Activated CD4-positive, alpha-beta T cell treated with anti-CD3 and anti-CD28 coated beads for 48 hours (primary cell): ENCODE measurements at regions not wholly inside any gene's neighbourhood (a gene's known extent, or its start where the extent isn't known, plus 50 kb on each side); places are given as distances from the start of the nearest gene placed in this dataset.
"Not testable (repeated sequence)": the region's sequence is repeated elsewhere in the genome, so short reads cannot be mapped to it uniquely, and the experiment has no call there.

Source experiments
- DNase-seq: peaks from one replicate; pipeline ENCODE4 v3.0.0-alpha.2; 2020

GRCh38 chr5:18607570-18607969, 973.3 kb downstream of the TAF11L14 start:
- no peak for DNase-seq

DNA sequence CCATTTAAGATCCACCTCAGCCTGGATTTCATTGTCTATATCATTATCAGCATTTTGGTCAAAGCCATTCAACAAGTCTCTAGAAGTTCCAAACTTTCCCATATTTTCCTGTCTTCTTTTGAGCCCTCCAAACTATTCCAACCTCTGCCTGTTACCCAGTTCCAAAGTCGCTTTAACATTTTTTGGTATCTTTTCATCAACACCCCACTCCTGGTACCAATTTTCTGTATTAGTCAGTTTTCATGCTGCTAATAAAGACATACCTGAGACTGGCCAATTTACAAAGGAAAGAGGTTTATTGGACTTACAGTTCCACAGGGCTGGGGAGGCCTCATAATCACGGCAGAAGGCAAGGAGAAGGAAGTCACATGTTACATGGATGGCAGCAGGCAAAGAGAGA, 982.9 kb downstream of the TAF11L14 start:
- not testable (repeated sequence) for DNase-seq

GRCh38 chr5:18630458-18631045, 996.3 kb downstream of the TAF11L14 start:
- no peak for DNase-seq

GRCh38 chr5:18652404-18653215, 1018.4 kb downstream of the TAF11L14 start:
- no peak for DNase-seq

DNA sequence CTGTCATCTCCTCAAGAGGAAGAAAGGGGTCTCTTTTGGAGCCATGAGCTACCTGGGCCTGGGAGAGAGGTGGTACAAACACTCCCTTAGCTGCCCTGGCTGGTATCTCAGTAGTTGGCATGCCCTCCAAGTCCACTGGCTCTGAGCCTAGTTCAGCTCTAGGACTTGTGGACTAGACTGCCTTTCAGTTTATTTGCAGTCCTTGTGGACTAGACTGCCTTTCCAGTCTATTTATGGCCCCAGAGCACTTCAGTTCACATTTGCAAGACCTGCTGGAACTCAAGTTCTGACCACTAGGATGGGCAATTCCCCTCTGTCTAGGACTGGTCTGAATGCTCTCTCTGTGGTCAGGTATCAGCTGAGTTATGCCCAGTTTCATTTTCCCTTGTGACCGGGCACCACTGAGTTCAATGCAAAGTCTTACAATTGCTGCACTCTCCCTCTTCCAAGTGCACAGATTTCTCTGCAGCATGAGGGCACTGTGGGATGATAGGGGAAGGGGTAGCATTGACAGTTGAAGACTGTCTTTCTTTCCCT, 1019.0 kb downstream of the TAF11L14 start:
- no peak for DNase-seq

- DNase-seq: no peak
Observed at GRCh38 chr5:18660511-18660910, 1026.3 kb downstream of the TAF11L14 start.

GRCh38 chr5:18662231-18662630, 1028.0 kb downstream of the TAF11L14 start:
- no peak for DNase-seq

- not testable (repeated sequence) for DNase-seq
Observed at GRCh38 chr5:18674212-18674611, 1040.0 kb downstream of the TAF11L14 start.

GRCh38 chr5:18675041-18675440, 1040.8 kb downstream of the TAF11L14 start:
- DNase-seq: no peak

DNA sequence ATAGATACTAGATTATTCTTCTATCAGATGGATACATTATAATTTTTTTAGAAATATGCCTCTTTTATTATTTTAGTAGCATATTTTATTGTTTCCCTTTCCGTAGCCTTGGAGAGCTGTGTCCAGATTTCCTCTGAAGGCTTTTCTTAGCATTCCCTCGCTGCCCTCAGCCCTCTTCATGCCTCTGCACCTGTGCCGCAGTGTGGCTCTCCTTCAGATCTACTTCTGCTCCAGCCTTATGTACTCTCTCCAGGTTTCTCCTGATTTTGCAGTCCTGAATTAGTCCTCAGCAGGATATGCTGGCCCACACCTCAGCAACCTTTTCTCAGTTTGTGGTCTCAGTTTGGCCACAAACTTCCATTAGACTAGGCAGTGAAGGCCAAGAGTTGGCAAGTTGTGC, 1052.0 kb downstream of the TAF11L14 start:
- DNase-seq: no peak

GRCh38 chr5:18687429-18687828, 1053.2 kb downstream of the TAF11L14 start:
- no peak for DNase-seq

DNA sequence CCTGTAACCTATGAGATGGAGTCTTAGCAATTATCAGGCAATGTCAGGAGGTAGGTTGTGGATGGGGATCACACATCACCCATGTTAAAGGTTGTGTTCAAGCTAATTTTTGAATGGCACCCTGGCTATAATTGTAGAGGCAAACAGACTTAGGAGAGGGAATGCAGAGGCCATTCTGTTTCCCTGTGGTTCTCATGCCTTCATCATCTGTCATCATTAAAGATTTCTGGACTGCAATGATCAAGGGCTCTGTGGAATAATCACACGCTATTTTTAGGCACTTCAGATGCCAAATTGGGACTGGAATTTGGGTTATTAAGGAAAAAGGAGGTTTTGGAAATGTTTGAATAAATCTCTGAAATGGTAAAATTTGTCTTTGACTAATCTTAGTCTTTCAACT, 1065.4 kb downstream of the TAF11L14 start:
- DNase-seq: no peak

GRCh38 chr5:18702821-18703220, 1068.6 kb downstream of the TAF11L14 start:
- DNase-seq: no peak

- no peak for DNase-seq
Observed at GRCh38 chr5:18712936-18713485, 1078.8 kb downstream of the TAF11L14 start.

GRCh38 chr5:18720002-18720401, 1085.7 kb downstream of the TAF11L14 start:
- no peak for DNase-seq

- DNase-seq: no peak
Observed at GRCh38 chr5:18732556-18733479, 1098.6 kb downstream of the TAF11L14 start.

DNA sequence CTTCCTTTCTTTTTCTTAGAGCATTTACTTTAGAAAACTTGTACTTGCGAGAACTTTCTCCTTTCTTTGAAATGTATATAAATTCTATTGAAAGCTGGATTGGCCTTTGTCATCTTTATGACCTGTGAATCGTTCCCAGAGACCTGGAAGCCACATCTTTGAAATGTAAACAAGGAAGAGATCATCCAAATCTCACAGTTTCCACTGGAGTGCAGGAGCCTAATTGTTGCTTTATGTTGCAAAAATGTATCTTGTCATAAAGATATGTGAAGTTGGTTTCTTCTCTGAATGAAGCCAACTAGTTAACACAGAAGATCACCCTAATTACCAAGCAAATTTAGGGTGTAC, 1101.8 kb downstream of the TAF11L14 start:
- DNase-seq: no peak

- not testable (repeated sequence) for DNase-seq
Observed at GRCh38 chr5:18736736-18737135, 1102.5 kb downstream of the TAF11L14 start.

DNA sequence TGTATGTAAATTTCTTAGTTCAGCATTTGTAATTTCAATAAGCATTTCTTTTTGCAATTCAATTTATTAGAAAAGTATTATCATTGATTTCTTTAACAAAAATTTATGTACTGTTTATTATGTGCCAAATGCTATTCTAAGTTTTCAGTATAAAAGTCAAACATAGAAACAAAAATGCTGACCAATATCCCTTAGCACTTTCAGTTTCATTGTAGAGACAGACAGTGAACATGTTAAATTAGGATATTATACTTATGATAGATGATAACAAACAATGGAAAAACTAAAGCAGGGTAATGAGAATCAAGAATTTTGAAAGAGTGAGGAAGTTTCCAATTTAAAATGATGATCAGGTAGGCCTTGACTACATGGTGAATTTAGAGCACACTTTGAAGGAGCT, 1106.0 kb downstream of the TAF11L14 start:
- no peak for DNase-seq

GRCh38 chr5:18742830-18743229, 1108.6 kb downstream of the TAF11L14 start:
- no peak for DNase-seq

- DNase-seq: peak; percentile 21
Observed at GRCh38 chr5:18744441-18744840, 1110.2 kb downstream of the TAF11L14 start.

DNA sequence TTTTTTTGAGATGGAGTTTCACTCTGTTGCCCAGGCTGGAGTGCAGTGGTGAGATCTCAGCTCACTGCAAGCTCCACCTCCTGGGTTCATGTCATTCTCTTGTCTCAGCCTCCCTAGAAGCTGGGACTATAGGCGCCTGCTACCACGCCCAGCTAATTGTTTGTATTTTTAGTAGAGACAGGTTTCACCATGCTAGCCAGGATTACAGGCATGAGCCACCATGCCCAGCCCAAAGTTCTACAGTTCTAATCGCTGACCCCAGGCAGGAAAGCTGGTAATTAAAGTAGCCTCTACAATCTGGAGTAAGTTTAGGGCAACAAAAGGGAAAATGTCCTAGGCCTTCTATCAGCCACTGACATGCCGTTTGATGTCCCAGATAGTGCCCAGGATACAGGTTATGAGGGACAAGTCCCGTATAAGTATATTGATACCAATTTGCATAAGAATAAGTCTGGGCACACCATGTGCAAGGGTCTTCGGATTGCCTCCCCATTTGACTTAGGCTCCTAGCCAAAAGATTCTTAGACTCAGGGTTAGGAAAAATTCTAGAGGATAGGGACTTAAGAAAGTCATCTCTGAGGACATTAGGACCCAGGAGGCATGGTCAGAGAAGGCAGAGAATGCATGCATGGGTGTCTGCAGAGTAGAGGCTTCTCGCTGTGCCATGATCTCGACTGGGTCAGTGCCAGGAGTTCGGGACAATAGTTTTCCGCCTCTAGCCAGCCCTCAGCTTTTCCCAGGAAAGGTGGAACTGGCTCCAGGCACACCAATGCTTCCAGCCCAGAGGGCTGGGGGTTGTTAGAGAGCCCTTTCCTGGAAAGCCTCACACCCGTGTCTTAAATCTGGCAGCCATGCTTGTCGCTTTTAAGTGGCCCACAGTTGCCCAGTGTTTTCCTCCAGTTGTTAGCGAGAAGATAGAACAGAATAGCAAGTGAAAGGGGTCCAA, 1111.1 kb downstream of the TAF11L14 start:
- peak; percentile 24 for DNase-seq
